Urinary bladder (tissue), 3 donors: ENCODE measurements at regions not wholly inside any gene's neighbourhood (a gene's known extent, or its start where the extent isn't known, plus 50 kb on each side); places are given as distances from the start of the nearest gene placed in this dataset.
"Not testable (repeated sequence)": the region's sequence is repeated elsewhere in the genome, so short reads cannot be mapped to it uniquely, and the experiment has no call there.

Experiments
- DNase-seq: peaks from one replicate; pipeline ENCODE4 v3.0.0-alpha.2; 2015; ENCODE audit errors: extremely low spot score
- H3K27ac ChIP-seq: one replicate; pipeline ENCODE4 v1.5.1; 2013; ENCODE audit warnings: low read depth, mild to moderate bottlenecking, moderate library complexity
- H3K36me3 ChIP-seq: one replicate; pipeline ENCODE4 v1.6.1; 2013; ENCODE audit warnings: mild to moderate bottlenecking, moderate library complexity; ENCODE audit not compliant: insufficient read depth
- H3K4me1 ChIP-seq: one replicate; pipeline ENCODE4 v1.6.1; 2013; ENCODE audit warnings: mild to moderate bottlenecking, moderate library complexity; ENCODE audit not compliant: insufficient read depth
- H3K4me3 ChIP-seq: one replicate; pipeline ENCODE4 v1.5.1; 2013; ENCODE audit warnings: low read depth, low read length
- WGBS: extraction: QIAGEN DNeasy Blood & Tissue Kit; methylation state at CpG from one replicate; pipeline ENCODE4 v1.1.7; 2013; 5-methylcytosine and 5-hydroxymethylcytosine counted together
- donor health status: healthy with polysubstance abuse.
- donor health status: healthy.

GRCh38 chr9:708551-709432 lies 132.7 kb upstream of the DMRT1 start:
- no peaks in the 10 kb centered on the region for H3K36me3 ChIP-seq
- no peak for DNase-seq
- 42% methylated on average over 9 of the region's 9 CpGs for WGBS
- no peak overlapping the region for H3K27ac ChIP-seq
- H3K4me3 ChIP-seq: peak overlapping the region; percentile 37
- H3K4me1 ChIP-seq: no peaks in the 10 kb centered on the region

GRCh38 chr9:710951-711745 lies 130.3 kb upstream of the DMRT1 start:
- WGBS: 98% methylated on average over 14 of the region's 14 CpGs
- H3K27ac ChIP-seq: no peak overlapping the region
- no peaks in the 10 kb centered on the region for H3K4me1 ChIP-seq
- no peak overlapping the region for H3K4me3 ChIP-seq
- no peaks in the 10 kb centered on the region for H3K36me3 ChIP-seq
- no peak for DNase-seq

- WGBS: 93% methylated on average over 22 of the region's 22 CpGs
Observed at GRCh38 chr9:711761-712553, 129.5 kb upstream of the DMRT1 start.

GRCh38 chr9:712643-713042 lies 128.9 kb upstream of the DMRT1 start:
- H3K27ac ChIP-seq: no peak overlapping the region
- H3K36me3 ChIP-seq: no peaks in the 10 kb centered on the region
- H3K4me3 ChIP-seq: no peak overlapping the region
- no peak for DNase-seq
- WGBS: 92% methylated on average over 16 of the region's 16 CpGs
- H3K4me1 ChIP-seq: no peaks in the 10 kb centered on the region

More at GRCh38 chr9:711761-712553, 129.5 kb upstream of the DMRT1 start:
- H3K27ac ChIP-seq: no peak overlapping the region
- no peak for DNase-seq
- no peaks in the 10 kb centered on the region for H3K36me3 ChIP-seq
- H3K4me3 ChIP-seq: no peak overlapping the region
- H3K4me1 ChIP-seq: no peaks in the 10 kb centered on the region

- WGBS: 48% methylated on average over 4 of the region's 4 CpGs
- no peaks in the 10 kb centered on the region for H3K36me3 ChIP-seq
- DNase-seq: no peak
- no peak overlapping the region for H3K4me3 ChIP-seq
- no peak overlapping the region for H3K27ac ChIP-seq
- no peaks in the 10 kb centered on the region for H3K4me1 ChIP-seq
Observed at GRCh38 chr9:713091-713490, 128.4 kb upstream of the DMRT1 start.

- no peak overlapping the region for H3K4me3 ChIP-seq
- no peak overlapping the region for H3K27ac ChIP-seq
- H3K4me1 ChIP-seq: no peaks in the 10 kb centered on the region
Observed at GRCh38 chr9:714675-715074, 126.8 kb upstream of the DMRT1 start.

GRCh38 chr9:715300-715699 lies 126.2 kb upstream of the DMRT1 start:
- no peak overlapping the region for H3K4me3 ChIP-seq
- no peaks in the 10 kb centered on the region for H3K36me3 ChIP-seq
- no peaks in the 10 kb centered on the region for H3K4me1 ChIP-seq
- H3K27ac ChIP-seq: no peak overlapping the region
- 19% methylated on average over 2 of the region's 2 CpGs for WGBS
- no peak for DNase-seq

More at GRCh38 chr9:714675-715074, 126.8 kb upstream of the DMRT1 start:
- 44% methylated on average over 2 of the region's 2 CpGs for WGBS
- no peaks in the 10 kb centered on the region for H3K36me3 ChIP-seq
- DNase-seq: no peak

GRCh38 chr9:715743-716400 lies 125.6 kb upstream of the DMRT1 start:
- 27% methylated on average over 3 of the region's 3 CpGs for WGBS
- Histone ChIP-seq H3K27ac (peak overlapping the region; percentile 29), H3K4me1 (no peaks in the 10 kb centered on the region), H3K4me3 (no peak overlapping the region), H3K36me3 (no peaks in the 10 kb centered on the region)
- DNase-seq: no peak

- no peak overlapping the region for H3K4me3 ChIP-seq
- WGBS: 42% methylated on average over 5 of the region's 5 CpGs
- no peaks in the 10 kb centered on the region for H3K36me3 ChIP-seq
- no peak overlapping the region for H3K27ac ChIP-seq
- no peaks in the 10 kb centered on the region for H3K4me1 ChIP-seq
- DNase-seq: no peak
Observed at GRCh38 chr9:717722-718121, 123.8 kb upstream of the DMRT1 start.

- no peak for DNase-seq
- H3K4me1 ChIP-seq: no peaks in the 10 kb centered on the region
- H3K27ac ChIP-seq: no peak overlapping the region
- WGBS: 65% methylated on average over 5 of the region's 5 CpGs
- H3K36me3 ChIP-seq: no peaks in the 10 kb centered on the region
- no peak overlapping the region for H3K4me3 ChIP-seq
Observed at GRCh38 chr9:720239-720881, 121.1 kb upstream of the DMRT1 start.

- no peaks in the 10 kb centered on the region for H3K36me3 ChIP-seq
- 89% methylated on average over 7 of the region's 7 CpGs for WGBS
- H3K4me3 ChIP-seq: no peak overlapping the region
- no peaks in the 10 kb centered on the region for H3K4me1 ChIP-seq
- no peak for DNase-seq
- H3K27ac ChIP-seq: no peak overlapping the region
Observed at GRCh38 chr9:722388-722980, 119.0 kb upstream of the DMRT1 start.

GRCh38 chr9:724461-724860 lies 117.0 kb upstream of the DMRT1 start:
- H3K36me3 ChIP-seq: not testable (repeated sequence)

More at GRCh38 chr9:724461-724860, 117.0 kb upstream of the DMRT1 start:
- not testable (repeated sequence) for DNase-seq, H3K4me1 ChIP-seq, H3K27ac ChIP-seq, H3K4me3 ChIP-seq
- 92% methylated on average over 14 of the region's 14 CpGs for WGBS
